ENCODE measurements at regions not wholly inside any gene's neighbourhood (a gene's known extent, or its start where the extent isn't known, plus 50 kb on each side); places are given as distances from the start of the nearest gene placed in this dataset.

- TF ChIP-seq CTCF (IDR thresholded peaks at IDR 0.05) (no peak), POLR2A (IDR thresholded peaks at IDR 0.05) (no peak)
Observed at GRCh38 chr5:166581826-166582225, 1709.6 kb upstream of the WWC1 start.
